ENCODE measurements at regions not wholly inside any gene's neighbourhood (a gene's known extent, or its start where the extent isn't known, plus 50 kb on each side); places are given as distances from the start of the nearest gene placed in this dataset.

DNA sequence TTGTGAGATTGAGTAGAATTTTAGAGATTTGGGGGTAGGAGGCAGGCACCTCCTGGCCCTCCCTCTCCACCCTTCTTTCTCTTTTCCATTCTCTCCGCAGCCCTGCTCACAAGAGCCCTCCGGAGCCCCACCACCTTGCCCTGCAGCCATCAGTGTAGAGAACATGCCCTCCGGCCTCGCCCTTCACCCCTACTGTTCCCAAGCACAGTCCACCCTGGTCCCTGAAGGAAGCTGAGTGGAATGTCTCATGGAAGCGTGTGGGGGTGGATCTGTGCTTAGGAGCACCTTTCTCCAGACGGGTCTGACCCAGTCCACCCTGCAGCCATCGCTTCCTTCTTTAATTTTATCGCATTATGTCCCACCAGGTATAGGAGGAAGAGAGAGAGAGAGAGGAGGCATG is 267.1 kb downstream of the NSG2 start:
- no peak for TF ChIP-seq POLR2A (IDR thresholded peaks at IDR 0.05)
- TF ChIP-seq EP300 (IDR thresholded peaks at IDR 0.05), result no peak
- no peak for TF ChIP-seq CTCF (IDR thresholded peaks at IDR 0.05)
- no peak overlapping the region for H3K27ac ChIP-seq
- H3K4me3 ChIP-seq, result no peak overlapping the region
- intact Hi-C loops (cut with DNase I), result loop anchor here in 2 of 4 donors (5.0 to 10.0 kb wide), 3 partner anchors 258 to 698 kb away; partner anchors contain the start of gene BOD1 (in 1 of the 2)
- no peak for DNase-seq
- H3K4me1 ChIP-seq (ENCODE audit: insufficient read depth), result no peaks in the 10 kb centered on the region
- no peaks in the 10 kb centered on the region for H3K27me3 ChIP-seq
- H3K36me3 ChIP-seq, result no peaks in the 10 kb centered on the region
- WGBS, 3 donors, result 87 to 92% (median 90%) methylated on average over 8 of the region's 8 CpGs
- H3K9me3 ChIP-seq, result no peaks in the 10 kb centered on the region

- no peak for DNase-seq
- intact Hi-C loops (cut with DNase I), result loop anchor here in 2 of 4 donors (5.0 to 10.0 kb wide), 3 partner anchors 259 to 699 kb away; partner anchors contain the start of gene BOD1 (in 1 of the 2)
- 82 to 97% (median 91%) methylated on average over 5 of the region's 5 CpGs for WGBS, 3 donors
- Histone ChIP-seq H3K9me3 (no peaks in the 10 kb centered on the region), H3K4me1 (ENCODE audit: insufficient read depth) (no peaks in the 10 kb centered on the region), H3K4me3 (no peak overlapping the region), H3K36me3 (no peaks in the 10 kb centered on the region), H3K27me3 (no peaks in the 10 kb centered on the region), H3K27ac (no peak overlapping the region)
- no peak for TF ChIP-seq EP300 (IDR thresholded peaks at IDR 0.05)
- TF ChIP-seq POLR2A (IDR thresholded peaks at IDR 0.05), result no peak
- TF ChIP-seq CTCF (IDR thresholded peaks at IDR 0.05), result no peak
Observed at GRCh38 chr5:174313615-174314014, 268.1 kb downstream of the NSG2 start.

GRCh38 chr5:174314261-174314660 is 268.8 kb downstream of the NSG2 start:
- Histone ChIP-seq H3K27ac (no peak overlapping the region), H3K36me3 (no peaks in the 10 kb centered on the region), H3K4me3 (no peak overlapping the region), H3K27me3 (no peaks in the 10 kb centered on the region), H3K4me1 (ENCODE audit: insufficient read depth) (no peaks in the 10 kb centered on the region), H3K9me3 (no peaks in the 10 kb centered on the region)
- intact Hi-C loops (cut with DNase I), result loop anchor here in 2 of 4 donors (5.0 to 10.0 kb wide), 3 partner anchors 259 to 699 kb away; partner anchors contain the start of gene BOD1 (in 1 of the 2)
- TF ChIP-seq EP300 (IDR thresholded peaks at IDR 0.05) (no peak), POLR2A (IDR thresholded peaks at IDR 0.05) (no peak), CTCF (IDR thresholded peaks at IDR 0.05) (no peak)
- WGBS, 3 donors, result 73 to 79% (median 74%) methylated on average over 8 to 9 of the region's 9 CpGs
- DNase-seq, result no peak

- intact Hi-C loops (cut with DNase I), result loop anchor here in 2 of 4 donors (10.0 kb wide), 2 partner anchors 261 to 701 kb away; partner anchors contain the start of gene BOD1 (in 1 of the 2)
- Histone ChIP-seq H3K27me3 (no peaks in the 10 kb centered on the region), H3K4me1 (ENCODE audit: insufficient read depth) (no peaks in the 10 kb centered on the region), H3K27ac (no peak overlapping the region), H3K9me3 (no peaks in the 10 kb centered on the region), H3K36me3 (no peaks in the 10 kb centered on the region), H3K4me3 (no peak overlapping the region)
- TF ChIP-seq POLR2A (IDR thresholded peaks at IDR 0.05) (no peak), EP300 (IDR thresholded peaks at IDR 0.05) (no peak), CTCF (IDR thresholded peaks at IDR 0.05) (no peak)
- WGBS, 3 donors, result 80 to 84% (median 82%) methylated on average over 5 of the region's 5 CpGs
- DNase-seq, result no peak
Observed at GRCh38 chr5:174315471-174315870, 270.0 kb downstream of the NSG2 start.
